Vagina (tissue), 2 donors: ENCODE measurements at regions not wholly inside any gene's neighbourhood (a gene's known extent, or its start where the extent isn't known, plus 50 kb on each side); places are given as distances from the start of the nearest gene placed in this dataset.

Experiments
- DNase-seq, 2 donors: peaks; one replicate each; pipeline ENCODE4 v3.0.0-alpha.2; 2017; ENCODE audit errors: extremely low spot score in 2 of 2
- H3K27ac ChIP-seq: fragments of 200-600 bp; sonication (generic); one replicate; pipeline ENCODE4 v1.5.1; 2019
- H3K27me3 ChIP-seq: fragments of 200-600 bp; sonication (generic); one replicate; pipeline ENCODE4 v1.5.1; 2019
- H3K36me3 ChIP-seq, 2 donors: fragments of 200-600 bp; sonication (generic); one replicate each; pipeline ENCODE4 v1.5.1; 2017 to 2019
- H3K4me1 ChIP-seq: fragments of 200-600 bp; sonication (generic); one replicate; pipeline ENCODE4 v1.5.1; 2019
- H3K4me3 ChIP-seq, 2 donors: fragments of 200-600 bp; sonication (generic); 1 replicate in 1 of 2; 2 replicates in 1 of 2; pipeline ENCODE4 v1.5.1; 2016 to 2019
- H3K9me3 ChIP-seq: fragments of 200-600 bp; sonication (generic); one replicate; pipeline ENCODE4 v1.5.1; 2019
- POLR2A ChIP-seq, 2 donors: fragments of 450-650 bp; IDR thresholded peaks; one replicate each; pipeline ENCODE4 v1.6.1; 2017; ENCODE audit warnings: antibody characterized with exemption in 2 of 2, mild to moderate bottlenecking in 2 of 2, moderate library complexity in 2 of 2
- POLR2AphosphoS5 ChIP-seq, 2 donors: sonication (generic); formaldehyde crosslinking; IDR thresholded peaks; one replicate each; pipeline ENCODE4 v1.9.0; 2017; ENCODE audit warnings: antibody characterized with exemption in 2 of 2, mild to moderate bottlenecking in 2 of 2, low read depth in 1 of 2; ENCODE audit not compliant: insufficient read depth in 1 of 2
- intact Hi-C: fragments of 100-400 bp; cut with DNase I; formaldehyde crosslinking; loops from one replicate; pipeline ENCODE4 v1.15.1; 2023
- TF ChIP-seq, protein P1 (sequence below), 3 experiments: fragments of 450-650 bp in 2 of 3; fragments of 200-600 bp in 1 of 3; sonication (generic) in 1 of 3; IDR thresholded peaks; one replicate each; pipeline ENCODE4 v1.5.1; 2017 to 2019; ENCODE audit warnings: antibody characterized with exemption in 3 of 3, mild to moderate bottlenecking in 2 of 3, moderate library complexity in 2 of 3

GRCh38 chr2:147086715-147087114, 758.1 kb upstream of the ACVR2A start:
- Histone ChIP-seq H3K9me3 (no peaks in the 10 kb centered on the region), H3K27ac (no peak overlapping the region), H3K4me3 (no peak overlapping the region), H3K4me1 (peaks cover 5% of the 10 kb centered on the region), H3K36me3 (no peaks in the 10 kb centered on the region), H3K27me3 (no peaks in the 10 kb centered on the region)
- intact Hi-C loops = no loop called here
- no peak for DNase-seq
- TF ChIP-seq POLR2A (IDR thresholded peaks at IDR 0.05) = no peak
- TF ChIP-seq POLR2AphosphoS5 (IDR thresholded peaks at IDR 0.05; ENCODE audit: insufficient read depth in 1 of 2, low read depth in 1 of 2) = no peak
- TF ChIP-seq, protein P1, sequence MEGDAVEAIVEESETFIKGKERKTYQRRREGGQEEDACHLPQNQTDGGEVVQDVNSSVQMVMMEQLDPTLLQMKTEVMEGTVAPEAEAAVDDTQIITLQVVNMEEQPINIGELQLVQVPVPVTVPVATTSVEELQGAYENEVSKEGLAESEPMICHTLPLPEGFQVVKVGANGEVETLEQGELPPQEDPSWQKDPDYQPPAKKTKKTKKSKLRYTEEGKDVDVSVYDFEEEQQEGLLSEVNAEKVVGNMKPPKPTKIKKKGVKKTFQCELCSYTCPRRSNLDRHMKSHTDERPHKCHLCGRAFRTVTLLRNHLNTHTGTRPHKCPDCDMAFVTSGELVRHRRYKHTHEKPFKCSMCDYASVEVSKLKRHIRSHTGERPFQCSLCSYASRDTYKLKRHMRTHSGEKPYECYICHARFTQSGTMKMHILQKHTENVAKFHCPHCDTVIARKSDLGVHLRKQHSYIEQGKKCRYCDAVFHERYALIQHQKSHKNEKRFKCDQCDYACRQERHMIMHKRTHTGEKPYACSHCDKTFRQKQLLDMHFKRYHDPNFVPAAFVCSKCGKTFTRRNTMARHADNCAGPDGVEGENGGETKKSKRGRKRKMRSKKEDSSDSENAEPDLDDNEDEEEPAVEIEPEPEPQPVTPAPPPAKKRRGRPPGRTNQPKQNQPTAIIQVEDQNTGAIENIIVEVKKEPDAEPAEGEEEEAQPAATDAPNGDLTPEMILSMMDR (IDR thresholded peaks at IDR 0.05) = no peak

DNA sequence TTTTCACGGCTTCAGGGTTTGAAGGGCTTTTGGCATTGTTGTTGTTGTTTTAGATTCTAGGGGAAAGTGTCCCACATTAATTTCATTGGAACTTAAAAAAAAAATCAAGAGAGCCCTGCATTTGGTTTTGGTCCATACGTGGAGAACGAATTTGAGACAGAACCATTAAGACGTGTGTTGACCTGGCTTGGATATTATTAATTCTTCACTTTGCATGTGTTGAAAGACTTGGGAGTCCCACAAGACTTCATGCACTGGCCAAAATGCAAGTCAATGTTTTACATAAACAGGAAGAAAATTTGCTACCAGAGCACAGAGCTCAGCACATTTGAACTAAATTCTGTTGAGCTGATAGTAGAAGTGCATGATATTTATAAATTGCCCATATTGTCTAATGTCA, 761.2 kb upstream of the ACVR2A start:
- intact Hi-C loops = no loop called here
- TF ChIP-seq POLR2A (IDR thresholded peaks at IDR 0.05) (no peak), POLR2AphosphoS5 (IDR thresholded peaks at IDR 0.05; ENCODE audit: insufficient read depth in 1 of 2, low read depth in 1 of 2) (no peak)
- TF ChIP-seq, protein P1 (IDR thresholded peaks at IDR 0.05) = no peak
- Histone ChIP-seq H3K27me3 (no peaks in the 10 kb centered on the region), H3K4me1 (no peaks in the 10 kb centered on the region), H3K9me3 (no peaks in the 10 kb centered on the region), H3K27ac (no peak overlapping the region), H3K36me3 (no peaks in the 10 kb centered on the region), H3K4me3 (no peak overlapping the region)
- no peak for DNase-seq

- Histone ChIP-seq H3K27me3 (no peaks in the 10 kb centered on the region), H3K4me3 (no peak overlapping the region), H3K4me1 (no peaks in the 10 kb centered on the region), H3K36me3 (no peaks in the 10 kb centered on the region), H3K9me3 (no peaks in the 10 kb centered on the region), H3K27ac (no peak overlapping the region)
- intact Hi-C loops = no loop called here
- DNase-seq = no peak
- TF ChIP-seq POLR2A (IDR thresholded peaks at IDR 0.05) (no peak), POLR2AphosphoS5 (IDR thresholded peaks at IDR 0.05; ENCODE audit: insufficient read depth in 1 of 2, low read depth in 1 of 2) (peak in 1 of 2 donors; percentile 35)
- TF ChIP-seq, protein P1 (IDR thresholded peaks at IDR 0.05) = peak; percentile 20 to 77 (median 74)
Measured at GRCh38 chr2:147082850-147083522, 761.8 kb upstream of the ACVR2A start.

DNA sequence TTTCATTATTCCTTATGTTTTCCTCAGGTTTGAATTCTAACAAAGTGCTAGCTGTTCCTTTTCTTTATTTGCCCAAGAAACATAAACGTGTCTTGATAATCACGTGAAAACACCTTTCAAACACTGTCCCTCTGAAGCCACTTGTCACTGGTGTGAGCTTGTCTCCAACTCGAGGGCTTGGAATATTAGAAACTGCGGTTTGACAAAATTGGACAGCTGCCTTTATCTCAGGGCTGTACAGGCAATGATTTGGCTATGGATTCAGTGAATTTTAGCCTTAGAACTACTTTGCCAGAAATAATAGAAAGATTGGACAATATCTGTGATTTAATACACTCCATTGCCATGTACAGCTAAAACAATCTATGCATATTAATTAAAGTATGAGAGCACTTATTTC, 763.0 kb upstream of the ACVR2A start:
- Histone ChIP-seq H3K36me3 (no peaks in the 10 kb centered on the region), H3K9me3 (no peaks in the 10 kb centered on the region), H3K4me1 (no peaks in the 10 kb centered on the region), H3K4me3 (no peak overlapping the region), H3K27ac (no peak overlapping the region), H3K27me3 (no peaks in the 10 kb centered on the region)
- TF ChIP-seq POLR2A (IDR thresholded peaks at IDR 0.05) (no peak), POLR2AphosphoS5 (IDR thresholded peaks at IDR 0.05; ENCODE audit: insufficient read depth in 1 of 2, low read depth in 1 of 2) (no peak)
- TF ChIP-seq, protein P1 (IDR thresholded peaks at IDR 0.05) = no peak
- no peak for DNase-seq
- intact Hi-C loops = no loop called here

GRCh38 chr2:147076634-147077033, 768.2 kb upstream of the ACVR2A start:
- no peak overlapping the region for H3K4me3 ChIP-seq
- no peak overlapping the region for H3K27ac ChIP-seq
- no peaks in the 10 kb centered on the region for H3K9me3 ChIP-seq
- intact Hi-C loops = no loop called here
- TF ChIP-seq POLR2AphosphoS5 (IDR thresholded peaks at IDR 0.05; ENCODE audit: insufficient read depth in 1 of 2, low read depth in 1 of 2) (no peak), POLR2A (IDR thresholded peaks at IDR 0.05) (no peak)
- TF ChIP-seq, protein P1 (IDR thresholded peaks at IDR 0.05) = no peak
- no peak for DNase-seq
- H3K4me1 ChIP-seq = no peaks in the 10 kb centered on the region
- H3K27me3 ChIP-seq = no peaks in the 10 kb centered on the region
- H3K36me3 ChIP-seq = no peaks in the 10 kb centered on the region
